ENCODE measurements at regions not wholly inside any gene's neighbourhood (a gene's known extent, or its start where the extent isn't known, plus 50 kb on each side); places are given as distances from the start of the nearest gene placed in this dataset.

GRCh38 chr9:27929841-27930240 is 356.6 kb upstream of the C9orf72 start:
- no peak for DNase-seq (ENCODE audit: low read depth, low spot score)
- TF ChIP-seq EZH2 (IDR thresholded peaks at IDR 0.05; ENCODE audit: low read length), result no peak
- no peak for TF ChIP-seq CTCF (optimal IDR thresholded peaks at IDR 0.05 in 1 of 3, IDR thresholded peaks at IDR 0.05 in 1 of 3, conservative IDR thresholded peaks at IDR 0.05 in 1 of 3; ENCODE audit: extremely low read depth in 1 of 3, insufficient read depth in 2 of 3, low read length in 3 of 3)
- H3K9me3 ChIP-seq (ENCODE audit: control insufficient read depth, low read depth, low read length), result no peaks in the 10 kb centered on the region
- no peaks in the 10 kb centered on the region for H3K79me2 ChIP-seq (ENCODE audit: control insufficient read depth, insufficient read depth, low read length)
- H2AFZ ChIP-seq (ENCODE audit: control insufficient read depth, low read length), result no peak overlapping the region
- no peak overlapping the region for H3K9ac ChIP-seq (ENCODE audit: control insufficient read depth, extremely low read depth, insufficient read depth, low read length)
- H3K4me1 ChIP-seq (ENCODE audit: control insufficient read depth, extremely low read depth, insufficient read depth, low read length), result no peaks in the 10 kb centered on the region
- no peak overlapping the region for H3K27ac ChIP-seq (ENCODE audit: control insufficient read depth, insufficient read depth, low read length)
- H3K4me3 ChIP-seq (ENCODE audit: control insufficient read depth in 2 of 3, extremely low read depth in 1 of 3, insufficient read depth in 2 of 3, low read depth in 1 of 3, low read length in 3 of 3), result no peak overlapping the region
- H3K9me1 ChIP-seq (ENCODE audit: control insufficient read depth, extremely low read depth, insufficient read depth, low read length), result no peaks in the 10 kb centered on the region
- dilution Hi-C loops (cut with MboI; ENCODE audit: extremely low pct_ligation_motif_present, low sequenced_read_pairs), result no loop called here
- H3K36me3 ChIP-seq (ENCODE audit: control insufficient read depth in 2 of 2, extremely low read depth in 1 of 2, insufficient read depth in 2 of 2, low read length in 2 of 2), result no peaks in the 10 kb centered on the region
- H4K20me1 ChIP-seq (ENCODE audit: control insufficient read depth, extremely low read depth, insufficient read depth, low read length), result no peaks in the 10 kb centered on the region
- H3K4me2 ChIP-seq (ENCODE audit: control insufficient read depth, extremely low read depth, insufficient read depth, low read depth, low read length), result no peak overlapping the region
- FAIRE-seq, result no peak
- H3K27me3 ChIP-seq (ENCODE audit: control insufficient read depth, extremely low read depth, insufficient read depth, low read length), result peaks cover 2% of the 10 kb centered on the region

GRCh38 chr9:27933210-27934025 is 360.1 kb upstream of the C9orf72 start:
- dilution Hi-C loops (cut with MboI; ENCODE audit: extremely low pct_ligation_motif_present, low sequenced_read_pairs), result no loop called here
- no peak for FAIRE-seq

More at GRCh38 chr9:27933210-27934025, 360.1 kb upstream of the C9orf72 start:
- Histone ChIP-seq H3K9me1 (ENCODE audit: control insufficient read depth, extremely low read depth, insufficient read depth, low read length) (no peaks in the 10 kb centered on the region), H3K27me3 (ENCODE audit: control insufficient read depth, extremely low read depth, insufficient read depth, low read length) (no peaks in the 10 kb centered on the region), H3K36me3 (ENCODE audit: control insufficient read depth in 2 of 2, extremely low read depth in 1 of 2, insufficient read depth in 2 of 2, low read length in 2 of 2) (no peaks in the 10 kb centered on the region), H4K20me1 (ENCODE audit: control insufficient read depth, extremely low read depth, insufficient read depth, low read length) (no peaks in the 10 kb centered on the region), H3K4me1 (ENCODE audit: control insufficient read depth, extremely low read depth, insufficient read depth, low read length) (no peaks in the 10 kb centered on the region), H2AFZ (ENCODE audit: control insufficient read depth, low read length) (no peak overlapping the region), H3K79me2 (ENCODE audit: control insufficient read depth, insufficient read depth, low read length) (no peaks in the 10 kb centered on the region), H3K4me2 (ENCODE audit: control insufficient read depth, extremely low read depth, insufficient read depth, low read depth, low read length) (no peak overlapping the region), H3K9me3 (ENCODE audit: control insufficient read depth, low read depth, low read length) (no peaks in the 10 kb centered on the region), H3K4me3 (ENCODE audit: control insufficient read depth in 2 of 3, extremely low read depth in 1 of 3, insufficient read depth in 2 of 3, low read depth in 1 of 3, low read length in 3 of 3) (no peak overlapping the region), H3K9ac (ENCODE audit: control insufficient read depth, extremely low read depth, insufficient read depth, low read length) (no peak overlapping the region), H3K27ac (ENCODE audit: control insufficient read depth, insufficient read depth, low read length) (no peak overlapping the region)
- TF ChIP-seq EZH2 (IDR thresholded peaks at IDR 0.05; ENCODE audit: low read length), result no peak
- no peak for TF ChIP-seq CTCF (optimal IDR thresholded peaks at IDR 0.05 in 1 of 3, IDR thresholded peaks at IDR 0.05 in 1 of 3, conservative IDR thresholded peaks at IDR 0.05 in 1 of 3; ENCODE audit: extremely low read depth in 1 of 3, insufficient read depth in 2 of 3, low read length in 3 of 3)
- DNase-seq (ENCODE audit: low read depth, low spot score), result no peak

Data from keratinocyte (primary cell).